Gastrocnemius medialis (tissue), 4 donors: ENCODE measurements at regions not wholly inside any gene's neighbourhood (a gene's known extent, or its start where the extent isn't known, plus 50 kb on each side); places are given as distances from the start of the nearest gene placed in this dataset.

ENCODE experiments used
- ATAC-seq, 2 donors: fragments of 150-250 bp; one replicate each; pipeline ENCODE4 v1.9.1; 2016
- DNase-seq, 2 donors: peaks; one replicate each; pipeline ENCODE4 v3.0.0-alpha.2; 2019
- H3K27ac ChIP-seq, 4 donors: fragments of 200-600 bp; sonication (generic); 1 replicate in 1 of 4; 2 replicates in 3 of 4; pipeline ENCODE4 v1.5.1; 2016 to 2018; ENCODE audit warnings: mild to moderate bottlenecking in 2 of 4, moderate library complexity in 1 of 4
- H3K27me3 ChIP-seq, 3 donors: fragments of 200-600 bp; sonication (generic) in 2 of 3; 1 replicate in 1 of 3; 2 replicates in 2 of 3; pipeline versions ENCODE4 v1.5.1 to v1.6.0; 2016 to 2019; ENCODE audit warnings: mild to moderate bottlenecking in 1 of 3, moderate library complexity in 1 of 3
- H3K36me3 ChIP-seq, 2 donors: fragments of 200-600 bp; sonication (generic) in 1 of 2; one replicate each; pipeline ENCODE4 v1.5.1; 2017 to 2018
- H3K4me1 ChIP-seq, 2 donors: fragments of 200-600 bp; sonication (generic) in 1 of 2; one replicate each; pipeline ENCODE4 v1.5.1; 2016 to 2017; ENCODE audit warnings: mild to moderate bottlenecking in 2 of 2
- H3K4me3 ChIP-seq, 4 donors: fragments of 200-600 bp; sonication (generic) in 3 of 4; 1 replicate in 1 of 4; 2 replicates in 3 of 4; pipeline ENCODE4 v1.5.1; 2016 to 2019; ENCODE audit warnings: mild to moderate bottlenecking in 2 of 4
- H3K9me3 ChIP-seq, 3 donors: fragments of 200-600 bp; sonication (generic) in 2 of 3; 1 replicate in 1 of 3; 2 replicates in 2 of 3; pipeline ENCODE4 v1.5.1; 2016 to 2019
- POLR2A ChIP-seq, 2 donors: fragments of 450-650 bp; IDR thresholded peaks; one replicate each; pipeline ENCODE4 v1.6.1; 2017; ENCODE audit warnings: antibody characterized with exemption in 2 of 2, mild to moderate bottlenecking in 2 of 2, moderate library complexity in 2 of 2
- in situ Hi-C, 4 donors: fragments of 200-750 bp; cut with MboI; loops; one replicate each; pipeline versions ENCODE4 v1.15.0 to v1.8.0; 2017; ENCODE audit warnings: low sequenced_read_pairs in 4 of 4
- intact Hi-C: fragments of 100-400 bp; cut with DNase I; formaldehyde crosslinking; loops from one replicate; pipeline ENCODE4 v1.15.1; 2023; ENCODE audit warnings: low total_unique reads
- TF ChIP-seq, protein P1 (sequence below), 5 experiments: fragments of 450-650 bp in 3 of 5; fragments of 200-600 bp in 2 of 5; sonication (generic) in 2 of 5; IDR thresholded peaks in 4 of 5; conservative IDR thresholded peaks in 1 of 5; 1 replicate in 4 of 5; 2 replicates in 1 of 5; pipeline ENCODE4 v1.5.1; 2016 to 2019; ENCODE audit warnings: antibody characterized with exemption in 5 of 5, mild to moderate bottlenecking in 3 of 5, moderate library complexity in 3 of 5

DNA sequence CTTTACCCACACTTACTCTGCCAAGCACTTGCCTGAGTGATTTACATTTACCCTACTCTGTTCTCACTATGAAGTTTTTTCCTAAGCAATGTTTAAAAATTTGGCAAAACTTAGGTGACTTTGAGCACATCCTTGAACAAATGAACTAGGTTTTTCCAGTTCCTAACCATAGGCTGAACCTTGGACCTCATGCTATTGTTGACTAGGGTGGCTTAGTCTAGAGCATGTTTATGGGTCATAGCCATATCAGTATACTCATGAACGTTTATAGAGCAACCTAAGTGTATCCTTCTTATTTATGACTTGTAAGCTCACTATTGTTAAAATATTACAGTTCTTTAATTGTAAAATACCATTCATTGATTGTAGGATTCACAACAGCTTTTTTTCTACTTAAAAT lies 85.0 kb upstream of the KRR1 start:
- in situ Hi-C loops: no loop called here

GRCh38 chr12:75592638-75593335 lies 81.4 kb upstream of the KRR1 start:
- TF ChIP-seq, protein P1, sequence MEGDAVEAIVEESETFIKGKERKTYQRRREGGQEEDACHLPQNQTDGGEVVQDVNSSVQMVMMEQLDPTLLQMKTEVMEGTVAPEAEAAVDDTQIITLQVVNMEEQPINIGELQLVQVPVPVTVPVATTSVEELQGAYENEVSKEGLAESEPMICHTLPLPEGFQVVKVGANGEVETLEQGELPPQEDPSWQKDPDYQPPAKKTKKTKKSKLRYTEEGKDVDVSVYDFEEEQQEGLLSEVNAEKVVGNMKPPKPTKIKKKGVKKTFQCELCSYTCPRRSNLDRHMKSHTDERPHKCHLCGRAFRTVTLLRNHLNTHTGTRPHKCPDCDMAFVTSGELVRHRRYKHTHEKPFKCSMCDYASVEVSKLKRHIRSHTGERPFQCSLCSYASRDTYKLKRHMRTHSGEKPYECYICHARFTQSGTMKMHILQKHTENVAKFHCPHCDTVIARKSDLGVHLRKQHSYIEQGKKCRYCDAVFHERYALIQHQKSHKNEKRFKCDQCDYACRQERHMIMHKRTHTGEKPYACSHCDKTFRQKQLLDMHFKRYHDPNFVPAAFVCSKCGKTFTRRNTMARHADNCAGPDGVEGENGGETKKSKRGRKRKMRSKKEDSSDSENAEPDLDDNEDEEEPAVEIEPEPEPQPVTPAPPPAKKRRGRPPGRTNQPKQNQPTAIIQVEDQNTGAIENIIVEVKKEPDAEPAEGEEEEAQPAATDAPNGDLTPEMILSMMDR (IDR thresholded peaks at IDR 0.05 in 4 of 5, conservative IDR thresholded peaks at IDR 0.05 in 1 of 5): no peak
- no peak for TF ChIP-seq POLR2A (IDR thresholded peaks at IDR 0.05)
- ATAC-seq (no peak), DNase-seq (no peak)
- intact Hi-C loops: no loop called here
- H3K9me3 ChIP-seq: no peaks in the 10 kb centered on the region
- H3K36me3 ChIP-seq: no peaks in the 10 kb centered on the region
- no peak overlapping the region for H3K4me3 ChIP-seq
- in situ Hi-C loops: no loop called here
- H3K27me3 ChIP-seq: no peaks in the 10 kb centered on the region
- no peak overlapping the region for H3K27ac ChIP-seq
- H3K4me1 ChIP-seq: no peaks in the 10 kb centered on the region

More for the DNA sequence above, 85.0 kb upstream of the KRR1 start:
- Histone ChIP-seq H3K9me3 (no peaks in the 10 kb centered on the region), H3K4me1 (no peaks in the 10 kb centered on the region), H3K36me3 (no peaks in the 10 kb centered on the region), H3K27ac (no peak overlapping the region), H3K27me3 (no peaks in the 10 kb centered on the region), H3K4me3 (no peak overlapping the region)
- ATAC-seq: no peak
- DNase-seq: no peak
- intact Hi-C loops: no loop called here
- TF ChIP-seq POLR2A (IDR thresholded peaks at IDR 0.05): no peak
- TF ChIP-seq, protein P1 (IDR thresholded peaks at IDR 0.05 in 4 of 5, conservative IDR thresholded peaks at IDR 0.05 in 1 of 5): no peak

GRCh38 chr12:75592086-75592485 lies 80.7 kb upstream of the KRR1 start:
- no peak for ATAC-seq

GRCh38 chr12:75591628-75592027 lies 80.2 kb upstream of the KRR1 start:
- Histone ChIP-seq H3K4me1 (no peaks in the 10 kb centered on the region), H3K27me3 (no peaks in the 10 kb centered on the region), H3K27ac (no peak overlapping the region), H3K4me3 (no peak overlapping the region), H3K9me3 (no peaks in the 10 kb centered on the region), H3K36me3 (no peaks in the 10 kb centered on the region)
- DNase-seq (no peak), ATAC-seq (no peak)
- in situ Hi-C loops (no loop called here), intact Hi-C loops (no loop called here)
- TF ChIP-seq, protein P1 (IDR thresholded peaks at IDR 0.05 in 4 of 5, conservative IDR thresholded peaks at IDR 0.05 in 1 of 5): no peak
- TF ChIP-seq POLR2A (IDR thresholded peaks at IDR 0.05): no peak

More at GRCh38 chr12:75592086-75592485, 80.7 kb upstream of the KRR1 start:
- H3K27ac ChIP-seq: no peak overlapping the region
- intact Hi-C loops: no loop called here
- no peaks in the 10 kb centered on the region for H3K9me3 ChIP-seq
- no peak overlapping the region for H3K4me3 ChIP-seq
- no peaks in the 10 kb centered on the region for H3K27me3 ChIP-seq
- in situ Hi-C loops: no loop called here
- TF ChIP-seq POLR2A (IDR thresholded peaks at IDR 0.05): no peak
- TF ChIP-seq, protein P1 (IDR thresholded peaks at IDR 0.05 in 4 of 5, conservative IDR thresholded peaks at IDR 0.05 in 1 of 5): no peak
- no peaks in the 10 kb centered on the region for H3K4me1 ChIP-seq
- DNase-seq: no peak
- no peaks in the 10 kb centered on the region for H3K36me3 ChIP-seq

GRCh38 chr12:75589801-75590200 lies 78.4 kb upstream of the KRR1 start:
- no peak overlapping the region for H3K27ac ChIP-seq
- H3K9me3 ChIP-seq: no peaks in the 10 kb centered on the region
- in situ Hi-C loops (no loop called here), intact Hi-C loops (no loop called here)
- H3K4me3 ChIP-seq: no peak overlapping the region
- DNase-seq (no peak), ATAC-seq (no peak)
- H3K36me3 ChIP-seq: no peaks in the 10 kb centered on the region
- no peak for TF ChIP-seq POLR2A (IDR thresholded peaks at IDR 0.05)
- TF ChIP-seq, protein P1 (IDR thresholded peaks at IDR 0.05 in 4 of 5, conservative IDR thresholded peaks at IDR 0.05 in 1 of 5): no peak
- no peaks in the 10 kb centered on the region for H3K27me3 ChIP-seq
- H3K4me1 ChIP-seq: no peaks in the 10 kb centered on the region
